OCI-LY3 (cell line): ENCODE measurements at regions not wholly inside any gene's neighbourhood (a gene's known extent, or its start where the extent isn't known, plus 50 kb on each side); places are given as distances from the start of the nearest gene placed in this dataset.

ENCODE experiments used
- H2AFZ ChIP-seq: fragments of 200-600, 300-600 bp; shearing (Covaris generic); 2 replicates; pipeline ENCODE4 v1.6.0; 2014; ENCODE audit warnings: antibody characterized with exemption, low read depth, low read length
- H3K27ac ChIP-seq: fragments of 200-600, 300-600 bp; sonication (generic); 2 replicates; pipeline ENCODE4 v1.5.1; 2014; ENCODE audit warnings: mild to moderate bottlenecking, low read length, moderate library complexity, mixed read lengths
- H3K27me3 ChIP-seq: fragments of 200-600, 300-600 bp; sonication (generic); 2 replicates; pipeline ENCODE4 v1.6.1; 2014; ENCODE audit warnings: low read depth, low read length, mixed read lengths
- H3K36me3 ChIP-seq: fragments of 200-600, 300-600 bp; sonication (generic); replicated peaks from 2 replicates; pipeline ENCODE3; 2014; ENCODE audit warnings: low read depth, low read length, mixed read lengths
- H3K4me1 ChIP-seq: fragments of 300-600, 200-600 bp; sonication (generic); 2 replicates; pipeline ENCODE4 v1.6.1; 2014; ENCODE audit warnings: low read length, mixed read lengths
- H3K4me2 ChIP-seq: fragments of 200-600, 300-600 bp; sonication (generic); 2 replicates; pipeline ENCODE4 v1.6.1; 2014; ENCODE audit warnings: low read length, mixed read lengths
- H3K4me3 ChIP-seq: fragments of 300-600, 200-600 bp; sonication (generic); 2 replicates; pipeline ENCODE4 v1.5.1; 2014; ENCODE audit warnings: antibody characterized with exemption, mild to moderate bottlenecking, low read length, moderate library complexity
- H3K79me2 ChIP-seq: fragments of 300-600, 200-600 bp; shearing (Covaris generic); 2 replicates; pipeline ENCODE4 v1.6.1; 2014; ENCODE audit warnings: mild to moderate bottlenecking, low read length, mixed read lengths
- H3K9ac ChIP-seq: fragments of 300-600, 200-600 bp; shearing (Covaris generic); 2 replicates; pipeline ENCODE4 v1.6.0; 2014; ENCODE audit warnings: mild to moderate bottlenecking, low read length, moderate library complexity
- H3K9me3 ChIP-seq: fragments of 200-600, 300-600 bp; shearing (Covaris generic); 2 replicates; pipeline ENCODE4 v1.6.1; 2014; ENCODE audit warnings: low read length, mixed read lengths; ENCODE audit not compliant: insufficient read depth
- H4K20me1 ChIP-seq: fragments of 200-600, 300-600 bp; sonication (generic); 2 replicates; pipeline ENCODE4 v1.6.1; 2016; ENCODE audit warnings: low read length, mixed read lengths; ENCODE audit not compliant: insufficient read depth
- EZH2phosphoT487 ChIP-seq: fragments of 200-600 bp; shearing (Covaris generic); IDR thresholded peaks from 2 replicates; pipeline ENCODE4 v1.6.1; 2018; ENCODE audit warnings: antibody characterized with exemption, mixed run types, low read depth
- TF ChIP-seq, protein P1 (sequence below): fragments of 200-600, 300-600 bp; sonication (generic); IDR thresholded peaks from 2 replicates; pipeline ENCODE4 v1.5.1; 2014; ENCODE audit warnings: antibody characterized with exemption, low read length, low read depth

DNA sequence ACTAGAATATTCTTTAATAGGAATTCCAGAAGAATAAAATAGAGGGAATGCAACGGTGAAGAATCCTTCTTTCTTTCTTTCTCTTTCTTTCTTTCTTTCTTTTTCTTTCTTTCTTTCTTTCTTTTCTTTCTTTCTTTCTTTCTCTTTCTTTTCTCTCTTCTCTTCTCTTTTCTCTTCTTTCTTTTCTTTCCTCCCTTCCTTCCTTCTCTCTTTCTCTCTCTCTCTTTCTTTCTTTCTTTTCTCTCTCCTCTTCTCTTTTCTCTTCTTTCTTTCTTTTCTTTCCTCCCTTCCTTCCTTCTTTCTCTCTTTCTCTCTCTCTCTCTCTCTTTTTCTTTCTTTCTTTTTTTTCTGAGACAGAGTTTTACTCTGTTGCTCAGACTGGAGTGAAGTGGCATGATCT lies 160.8 kb upstream of the PRICKLE1 start:
- TF ChIP-seq, protein P1, sequence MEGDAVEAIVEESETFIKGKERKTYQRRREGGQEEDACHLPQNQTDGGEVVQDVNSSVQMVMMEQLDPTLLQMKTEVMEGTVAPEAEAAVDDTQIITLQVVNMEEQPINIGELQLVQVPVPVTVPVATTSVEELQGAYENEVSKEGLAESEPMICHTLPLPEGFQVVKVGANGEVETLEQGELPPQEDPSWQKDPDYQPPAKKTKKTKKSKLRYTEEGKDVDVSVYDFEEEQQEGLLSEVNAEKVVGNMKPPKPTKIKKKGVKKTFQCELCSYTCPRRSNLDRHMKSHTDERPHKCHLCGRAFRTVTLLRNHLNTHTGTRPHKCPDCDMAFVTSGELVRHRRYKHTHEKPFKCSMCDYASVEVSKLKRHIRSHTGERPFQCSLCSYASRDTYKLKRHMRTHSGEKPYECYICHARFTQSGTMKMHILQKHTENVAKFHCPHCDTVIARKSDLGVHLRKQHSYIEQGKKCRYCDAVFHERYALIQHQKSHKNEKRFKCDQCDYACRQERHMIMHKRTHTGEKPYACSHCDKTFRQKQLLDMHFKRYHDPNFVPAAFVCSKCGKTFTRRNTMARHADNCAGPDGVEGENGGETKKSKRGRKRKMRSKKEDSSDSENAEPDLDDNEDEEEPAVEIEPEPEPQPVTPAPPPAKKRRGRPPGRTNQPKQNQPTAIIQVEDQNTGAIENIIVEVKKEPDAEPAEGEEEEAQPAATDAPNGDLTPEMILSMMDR, result no peak
- no peak for TF ChIP-seq EZH2phosphoT487
- H3K27me3 ChIP-seq, result no peaks in the 10 kb centered on the region

DNA sequence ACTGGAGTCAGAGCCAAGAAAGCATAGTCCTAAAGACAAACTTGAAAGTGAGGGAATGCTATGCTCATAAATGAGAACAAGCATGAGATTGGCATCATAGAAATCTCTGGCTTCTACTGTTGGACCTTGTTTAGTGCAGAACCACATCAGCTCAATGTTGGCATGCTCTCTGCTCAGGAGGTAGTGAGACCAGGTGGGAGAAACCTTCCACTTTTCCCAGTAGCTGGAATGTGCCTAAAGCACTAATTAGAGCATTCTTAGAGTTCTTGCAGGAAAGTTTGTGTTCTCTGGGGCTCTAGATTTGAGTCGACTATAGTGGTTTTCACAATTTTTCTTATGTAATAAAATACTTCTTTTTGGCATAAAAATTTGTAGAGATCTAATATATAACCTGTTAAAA lies 159.7 kb upstream of the PRICKLE1 start:
- Histone ChIP-seq H4K20me1 (no peaks in the 10 kb centered on the region), H3K27me3 (no peaks in the 10 kb centered on the region), H3K9ac (no peak overlapping the region), H3K36me3 (no peaks in the 10 kb centered on the region), H3K4me3 (no peak overlapping the region), H3K9me3 (no peaks in the 10 kb centered on the region; the same call in 1 of the 2 replicates), H2AFZ (no peak overlapping the region), H3K4me2 (no peak overlapping the region), H3K4me1 (no peaks in the 10 kb centered on the region), H3K79me2 (no peaks in the 10 kb centered on the region), H3K27ac (no peak overlapping the region)
- TF ChIP-seq, protein P1, result no peak
- no peak for TF ChIP-seq EZH2phosphoT487

More for the DNA sequence above, 160.8 kb upstream of the PRICKLE1 start:
- no peaks in the 10 kb centered on the region; the same call in 1 of the 2 replicates for H3K9me3 ChIP-seq
- H4K20me1 ChIP-seq, result no peaks in the 10 kb centered on the region
- H3K4me3 ChIP-seq, result no peak overlapping the region
- no peak overlapping the region for H2AFZ ChIP-seq
- H3K9ac ChIP-seq, result no peak overlapping the region
- no peaks in the 10 kb centered on the region for H3K79me2 ChIP-seq
- H3K4me1 ChIP-seq, result no peaks in the 10 kb centered on the region
- no peak overlapping the region for H3K4me2 ChIP-seq
- no peak overlapping the region for H3K27ac ChIP-seq
- no peaks in the 10 kb centered on the region for H3K36me3 ChIP-seq

DNA sequence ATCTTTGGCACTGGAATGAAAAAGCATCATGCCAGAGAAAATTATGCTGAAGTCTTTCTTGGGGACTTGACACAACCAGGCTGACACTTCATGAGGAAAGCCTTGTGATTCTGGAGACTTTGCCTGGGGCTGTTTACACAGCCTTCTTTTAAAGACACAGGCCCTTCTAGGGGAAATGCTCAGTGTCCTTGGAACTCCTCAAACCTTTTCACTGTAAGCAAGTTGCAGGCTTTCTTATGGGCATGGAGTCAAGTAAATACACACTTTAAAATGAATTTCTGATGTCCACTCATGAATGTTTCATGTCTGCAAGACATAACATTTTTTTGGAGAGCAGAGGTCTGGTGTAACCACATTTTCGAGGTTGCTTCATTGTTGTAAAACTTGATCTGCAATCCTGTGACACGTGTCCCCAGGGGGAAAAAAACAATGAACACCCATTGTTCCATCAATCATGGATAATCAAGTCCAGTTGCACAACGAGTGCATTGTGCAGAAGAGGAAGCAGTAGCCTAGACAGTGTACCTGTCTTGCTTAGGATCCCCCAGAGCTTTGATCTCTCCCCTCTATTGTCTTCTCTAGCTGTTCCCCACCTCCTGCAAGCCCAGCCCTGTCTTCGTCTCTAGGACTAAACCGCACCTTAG lies 155.1 kb upstream of the PRICKLE1 start:
- Histone ChIP-seq H3K27ac (no peak overlapping the region), H3K79me2 (no peaks in the 10 kb centered on the region), H3K9me3 (no peaks in the 10 kb centered on the region; the same call in 1 of the 2 replicates), H3K4me3 (no peak overlapping the region), H3K4me1 (no peaks in the 10 kb centered on the region), H3K4me2 (no peak overlapping the region), H3K36me3 (no peaks in the 10 kb centered on the region), H3K27me3 (no peaks in the 10 kb centered on the region), H3K9ac (no peak overlapping the region), H4K20me1 (no peaks in the 10 kb centered on the region), H2AFZ (no peak overlapping the region)
- no peak for TF ChIP-seq EZH2phosphoT487
- TF ChIP-seq, protein P1, result no peak

DNA sequence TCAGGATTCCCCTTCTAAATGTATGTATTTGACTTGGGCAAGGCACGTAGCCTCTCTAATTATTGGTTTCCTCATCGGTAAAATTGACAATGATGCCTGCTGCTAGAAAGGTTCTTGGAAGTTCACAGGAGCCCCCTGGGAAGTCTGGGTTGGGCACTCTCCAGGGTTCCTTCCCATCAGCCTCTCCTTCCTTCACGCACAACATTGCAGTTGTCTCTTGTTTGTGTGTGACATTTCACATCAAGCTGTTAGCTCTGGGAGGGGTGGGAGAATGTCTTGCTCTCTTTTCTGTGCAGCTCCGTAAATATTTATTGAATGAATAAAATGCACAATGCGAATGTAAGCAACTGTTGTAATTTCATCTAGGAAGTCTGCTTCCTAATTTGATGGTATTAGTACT lies 153.2 kb upstream of the PRICKLE1 start:
- Histone ChIP-seq H3K4me2 (no peak overlapping the region), H2AFZ (no peak overlapping the region), H3K9ac (no peak overlapping the region), H3K36me3 (no peaks in the 10 kb centered on the region), H3K4me3 (no peak overlapping the region), H4K20me1 (no peaks in the 10 kb centered on the region), H3K27ac (no peak overlapping the region), H3K27me3 (no peaks in the 10 kb centered on the region), H3K79me2 (no peaks in the 10 kb centered on the region), H3K4me1 (no peaks in the 10 kb centered on the region), H3K9me3 (no peaks in the 10 kb centered on the region; the same call in 1 of the 2 replicates)
- TF ChIP-seq, protein P1, result no peak
- TF ChIP-seq EZH2phosphoT487, result no peak
